ENCODE measurements at regions not wholly inside any gene's neighbourhood (a gene's known extent, or its start where the extent isn't known, plus 50 kb on each side); places are given as distances from the start of the nearest gene placed in this dataset.
A peak's percentile ranks its signal among the peaks of the same experiment; 100 is the strongest.
"Not testable (repeated sequence)": the region's sequence is repeated elsewhere in the genome, so short reads cannot be mapped to it uniquely, and the experiment has no call there.

- 83% methylated on average over 7 of the region's 12 CpGs for WGBS (ENCODE audit: insufficient coverage)
- DNase-seq (ENCODE audit: low read depth in 4 of 6, low spot score in 6 of 6): no peak
- peaks cover 45% of the 10 kb centered on the region for H3K27me3 ChIP-seq (ENCODE audit: control insufficient read depth, insufficient read depth, low read length)
- no peak overlapping the region for H3K4me3 ChIP-seq (ENCODE audit: low read depth, low read length)
- no peak overlapping the region for H3K27ac ChIP-seq (ENCODE audit: low read depth, low read length)
- peaks cover 17% of the 10 kb centered on the region for H3K4me1 ChIP-seq (ENCODE audit: control insufficient read depth, insufficient read depth, low read length)
- H3K36me3 ChIP-seq (ENCODE audit: control insufficient read depth, insufficient read depth, low read length): no peaks in the 10 kb centered on the region
- H3K9me3 ChIP-seq (ENCODE audit: control insufficient read depth, insufficient read depth, low read length): no peaks in the 10 kb centered on the region
These were observed 155.6 kb upstream of the NBPF11 start for GRCh38 chr1:148307583-148308185.

- not testable (repeated sequence) for H3K27ac ChIP-seq (ENCODE audit: low read depth, low read length); H3K9me3 ChIP-seq (ENCODE audit: control insufficient read depth, insufficient read depth, low read length); H3K36me3 ChIP-seq (ENCODE audit: control insufficient read depth, insufficient read depth, low read length); H3K4me3 ChIP-seq (ENCODE audit: low read depth, low read length); DNase-seq (ENCODE audit: low read depth in 4 of 6, low spot score in 6 of 6)
- WGBS (ENCODE audit: insufficient coverage): no CpG with 5 or more reads among the region's 4 CpGs
- peaks cover 16% of the 10 kb centered on the region for H3K4me1 ChIP-seq (ENCODE audit: control insufficient read depth, insufficient read depth, low read length)
- peaks cover 29% of the 10 kb centered on the region for H3K27me3 ChIP-seq (ENCODE audit: control insufficient read depth, insufficient read depth, low read length)
These were observed 152.9 kb upstream of the NBPF11 start for GRCh38 chr1:148304935-148305334.

GRCh38 chr1:148302586-148303364 lies 150.7 kb upstream of the NBPF11 start:
- Histone ChIP-seq H3K4me3 (ENCODE audit: low read depth, low read length) (peak overlapping the region; percentile 46), H3K27ac (ENCODE audit: low read depth, low read length) (peak overlapping the region; percentile 33)
- not testable (repeated sequence) for H3K4me1 ChIP-seq (ENCODE audit: control insufficient read depth, insufficient read depth, low read length); DNase-seq (ENCODE audit: low read depth in 4 of 6, low spot score in 6 of 6); H3K36me3 ChIP-seq (ENCODE audit: control insufficient read depth, insufficient read depth, low read length); H3K9me3 ChIP-seq (ENCODE audit: control insufficient read depth, insufficient read depth, low read length); H3K27me3 ChIP-seq (ENCODE audit: control insufficient read depth, insufficient read depth, low read length)
- WGBS (ENCODE audit: insufficient coverage): 0% methylated on average over 1 of the region's 52 CpGs

GRCh38 chr1:148297852-148298251 lies 145.8 kb upstream of the NBPF11 start:
- H3K27me3 ChIP-seq (ENCODE audit: control insufficient read depth, insufficient read depth, low read length); H3K4me1 ChIP-seq (ENCODE audit: control insufficient read depth, insufficient read depth, low read length); H3K4me3 ChIP-seq (ENCODE audit: low read depth, low read length); H3K27ac ChIP-seq (ENCODE audit: low read depth, low read length); H3K36me3 ChIP-seq (ENCODE audit: control insufficient read depth, insufficient read depth, low read length); DNase-seq (ENCODE audit: low read depth in 4 of 6, low spot score in 6 of 6); H3K9me3 ChIP-seq (ENCODE audit: control insufficient read depth, insufficient read depth, low read length): not testable (repeated sequence)
- no CpG with 5 or more reads among the region's 2 CpGs for WGBS (ENCODE audit: insufficient coverage)

- no peak for DNase-seq (ENCODE audit: low read depth in 4 of 6, low spot score in 6 of 6)
- no peaks in the 10 kb centered on the region for H3K9me3 ChIP-seq (ENCODE audit: control insufficient read depth, insufficient read depth, low read length)
- H3K4me1 ChIP-seq (ENCODE audit: control insufficient read depth, insufficient read depth, low read length): no peaks in the 10 kb centered on the region
- H3K27ac ChIP-seq (ENCODE audit: low read depth, low read length): no peak overlapping the region
- no peak overlapping the region for H3K4me3 ChIP-seq (ENCODE audit: low read depth, low read length)
- no peaks in the 10 kb centered on the region for H3K36me3 ChIP-seq (ENCODE audit: control insufficient read depth, insufficient read depth, low read length)
- H3K27me3 ChIP-seq (ENCODE audit: control insufficient read depth, insufficient read depth, low read length): no peaks in the 10 kb centered on the region
- no CpG with 5 or more reads among the region's 3 CpGs for WGBS (ENCODE audit: insufficient coverage)
These were observed 144.4 kb upstream of the NBPF11 start for GRCh38 chr1:148296511-148296910.

- H3K27ac ChIP-seq (ENCODE audit: low read depth, low read length): no peak overlapping the region
- no peak overlapping the region for H3K4me3 ChIP-seq (ENCODE audit: low read depth, low read length)
- H3K27me3 ChIP-seq (ENCODE audit: control insufficient read depth, insufficient read depth, low read length): no peaks in the 10 kb centered on the region
- H3K36me3 ChIP-seq (ENCODE audit: control insufficient read depth, insufficient read depth, low read length): no peaks in the 10 kb centered on the region
- DNase-seq (ENCODE audit: low read depth in 4 of 6, low spot score in 6 of 6): peak in 2 of 6 donors; percentile 58 to 63
- no peaks in the 10 kb centered on the region for H3K4me1 ChIP-seq (ENCODE audit: control insufficient read depth, insufficient read depth, low read length)
- WGBS (ENCODE audit: insufficient coverage): no CpG with 5 or more reads among the region's 5 CpGs
- no peaks in the 10 kb centered on the region for H3K9me3 ChIP-seq (ENCODE audit: control insufficient read depth, insufficient read depth, low read length)
These were observed 142.2 kb upstream of the NBPF11 start for GRCh38 chr1:148294116-148294807.

- no peaks in the 10 kb centered on the region for H3K36me3 ChIP-seq (ENCODE audit: control insufficient read depth, insufficient read depth, low read length)
- no peaks in the 10 kb centered on the region for H3K4me1 ChIP-seq (ENCODE audit: control insufficient read depth, insufficient read depth, low read length)
- WGBS (ENCODE audit: insufficient coverage): 40% methylated on average over 1 of the region's 6 CpGs
- DNase-seq (ENCODE audit: low read depth in 4 of 6, low spot score in 6 of 6): peak in 1 of 6 donors; percentile 58
- no peak overlapping the region for H3K27ac ChIP-seq (ENCODE audit: low read depth, low read length)
- no peak overlapping the region for H3K4me3 ChIP-seq (ENCODE audit: low read depth, low read length)
- H3K27me3 ChIP-seq (ENCODE audit: control insufficient read depth, insufficient read depth, low read length): no peaks in the 10 kb centered on the region
- no peaks in the 10 kb centered on the region for H3K9me3 ChIP-seq (ENCODE audit: control insufficient read depth, insufficient read depth, low read length)
These were observed 141.6 kb upstream of the NBPF11 start for GRCh38 chr1:148293651-148294050.

- no peak overlapping the region for H3K27ac ChIP-seq (ENCODE audit: low read depth, low read length)
- no CpG with 5 or more reads among the region's 2 CpGs for WGBS (ENCODE audit: insufficient coverage)
- no peak overlapping the region for H3K4me3 ChIP-seq (ENCODE audit: low read depth, low read length)
These were observed 140.8 kb upstream of the NBPF11 start for GRCh38 chr1:148292915-148293314.

GRCh38 chr1:148290881-148291280 lies 138.8 kb upstream of the NBPF11 start:
- H3K9me3 ChIP-seq (ENCODE audit: control insufficient read depth, insufficient read depth, low read length): no peaks in the 10 kb centered on the region
- H3K4me1 ChIP-seq (ENCODE audit: control insufficient read depth, insufficient read depth, low read length): no peaks in the 10 kb centered on the region
- no peak overlapping the region for H3K4me3 ChIP-seq (ENCODE audit: low read depth, low read length)
- H3K27ac ChIP-seq (ENCODE audit: low read depth, low read length): no peak overlapping the region
- no peak for DNase-seq (ENCODE audit: low read depth in 4 of 6, low spot score in 6 of 6)
- H3K36me3 ChIP-seq (ENCODE audit: control insufficient read depth, insufficient read depth, low read length): no peaks in the 10 kb centered on the region
- no peaks in the 10 kb centered on the region for H3K27me3 ChIP-seq (ENCODE audit: control insufficient read depth, insufficient read depth, low read length)

More at GRCh38 chr1:148292915-148293314, 140.8 kb upstream of the NBPF11 start:
- Histone ChIP-seq H3K9me3 (ENCODE audit: control insufficient read depth, insufficient read depth, low read length) (no peaks in the 10 kb centered on the region), H3K27me3 (ENCODE audit: control insufficient read depth, insufficient read depth, low read length) (no peaks in the 10 kb centered on the region), H3K36me3 (ENCODE audit: control insufficient read depth, insufficient read depth, low read length) (no peaks in the 10 kb centered on the region), H3K4me1 (ENCODE audit: control insufficient read depth, insufficient read depth, low read length) (no peaks in the 10 kb centered on the region)
- no peak for DNase-seq (ENCODE audit: low read depth in 4 of 6, low spot score in 6 of 6)

GRCh38 chr1:148289647-148290046 lies 137.6 kb upstream of the NBPF11 start:
- no peaks in the 10 kb centered on the region for H3K4me1 ChIP-seq (ENCODE audit: control insufficient read depth, insufficient read depth, low read length)
- H3K4me3 ChIP-seq (ENCODE audit: low read depth, low read length): no peak overlapping the region
- H3K9me3 ChIP-seq (ENCODE audit: control insufficient read depth, insufficient read depth, low read length): no peaks in the 10 kb centered on the region
- no peak overlapping the region for H3K27ac ChIP-seq (ENCODE audit: low read depth, low read length)
- no peaks in the 10 kb centered on the region for H3K36me3 ChIP-seq (ENCODE audit: control insufficient read depth, insufficient read depth, low read length)
- no peaks in the 10 kb centered on the region for H3K27me3 ChIP-seq (ENCODE audit: control insufficient read depth, insufficient read depth, low read length)
- DNase-seq (ENCODE audit: low read depth in 4 of 6, low spot score in 6 of 6): no peak
